ENCODE measurements at regions not wholly inside any gene's neighbourhood (a gene's known extent, or its start where the extent isn't known, plus 50 kb on each side); places are given as distances from the start of the nearest gene placed in this dataset.

- Histone ChIP-seq H3K9me3 (no peaks in the 10 kb centered on the region), H3K27ac (no peak overlapping the region), H3K4me3 (no peak overlapping the region), H3K27me3 (no peaks in the 10 kb centered on the region), H3K4me1 (no peaks in the 10 kb centered on the region), H3K36me3 (replicated peaks in 1 of 2; ENCODE audit: insufficient read depth in 1 of 2, low read depth in 2 of 2) (no peaks in the 10 kb centered on the region)
- ATAC-seq = no peak
- intact Hi-C loops (cut with DNase I) = no loop called here
- WGBS, 2 donors = 81 to 87% methylated on average over 8 to 12 of the region's 12 CpGs
- peak in 2 of 4 donors; percentile 2 to 6 for DNase-seq
- no peak for TF ChIP-seq POLR2A (IDR thresholded peaks at IDR 0.05)
- TF ChIP-seq CTCF (IDR thresholded peaks at IDR 0.05) = no peak
Observed at GRCh38 chr2:120985174-120985996, 249.7 kb downstream of the GLI2 start.

DNA sequence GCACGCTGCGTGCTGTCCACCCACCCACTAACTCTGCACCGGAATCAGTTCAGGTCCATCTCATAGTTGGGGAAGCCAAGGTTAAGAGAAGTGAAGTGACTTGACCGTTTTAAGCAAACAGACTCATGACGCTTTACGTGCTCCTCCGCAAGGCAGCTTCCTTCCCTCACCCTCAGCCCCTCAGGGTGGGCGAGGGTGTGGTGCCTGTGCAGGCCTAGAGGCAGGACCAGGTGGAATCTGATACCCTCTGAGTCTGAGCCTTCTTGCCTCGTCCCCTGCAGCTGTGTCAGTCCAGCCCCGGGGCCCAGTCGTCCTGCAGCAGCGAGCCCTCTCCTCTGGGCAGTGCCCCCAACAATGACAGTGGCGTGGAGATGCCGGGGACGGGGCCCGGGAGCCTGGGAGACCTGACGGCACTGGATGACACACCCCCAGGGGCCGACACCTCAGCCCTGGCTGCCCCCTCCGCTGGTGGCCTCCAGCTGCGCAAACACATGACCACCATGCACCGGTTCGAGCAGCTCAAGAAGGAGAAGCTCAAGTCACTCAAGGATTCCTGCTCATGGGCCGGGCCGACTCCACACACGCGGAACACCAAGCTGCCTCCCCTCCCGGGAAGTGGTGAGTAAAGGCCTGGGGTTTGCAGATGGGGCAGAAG is 250.5 kb downstream of the GLI2 start:
- intact Hi-C loops (cut with DNase I) = no loop called here

DNA sequence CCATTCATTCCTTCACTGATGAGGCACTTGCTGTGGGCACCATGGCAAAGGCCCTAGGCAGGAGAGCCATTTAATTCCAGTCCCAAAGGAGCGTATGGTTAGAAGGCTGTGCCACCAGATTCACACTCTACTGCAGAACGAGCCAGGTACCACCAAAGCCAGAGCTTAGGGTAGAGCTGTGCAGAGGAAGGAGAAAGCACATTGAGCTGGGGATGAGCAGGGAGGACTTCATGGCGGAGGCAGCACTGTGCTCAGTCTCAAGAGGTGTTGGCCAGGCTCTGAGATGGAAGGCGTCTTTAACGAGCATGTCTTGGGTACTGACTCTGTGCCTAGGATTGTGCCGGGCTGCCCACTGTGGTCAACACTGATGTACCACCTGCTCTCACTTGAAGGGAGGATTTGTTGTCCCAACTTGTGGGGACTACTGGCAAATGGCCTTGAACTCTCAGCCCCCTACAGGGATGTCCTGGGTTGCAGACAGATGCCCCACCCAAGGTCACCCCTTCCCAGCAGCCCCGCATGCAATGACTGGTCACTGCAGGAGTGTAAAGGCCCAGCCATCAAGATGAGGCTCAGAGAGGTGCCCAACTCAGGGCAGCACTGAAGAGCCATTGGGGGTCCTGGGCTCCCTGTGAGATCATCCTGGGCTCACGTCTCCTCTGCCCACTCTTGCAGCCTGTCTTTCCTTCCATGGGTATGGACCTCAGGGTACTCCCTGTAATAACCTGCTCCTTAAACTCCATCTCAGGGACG is 251.4 kb downstream of the GLI2 start:
- TF ChIP-seq CTCF (IDR thresholded peaks at IDR 0.05) (no peak), POLR2A (IDR thresholded peaks at IDR 0.05) (no peak)
- Histone ChIP-seq H3K4me1 (no peaks in the 10 kb centered on the region), H3K9me3 (no peaks in the 10 kb centered on the region), H3K27ac (no peak overlapping the region), H3K27me3 (no peaks in the 10 kb centered on the region), H3K4me3 (no peak overlapping the region), H3K36me3 (replicated peaks in 1 of 2; ENCODE audit: insufficient read depth in 1 of 2, low read depth in 2 of 2) (no peaks in the 10 kb centered on the region)
- DNase-seq (peak in 1 of 4 donors; percentile 3), ATAC-seq (no peak)
- WGBS, 2 donors = 87 to 89% methylated on average over 4 to 9 of the region's 9 CpGs
- intact Hi-C loops (cut with DNase I) = no loop called here

More for the DNA sequence above, 250.5 kb downstream of the GLI2 start:
- no peaks in the 10 kb centered on the region for H3K9me3 ChIP-seq
- WGBS, 2 donors = 87 to 90% methylated on average over 18 to 27 of the region's 27 CpGs
- ATAC-seq = no peak
- H3K27ac ChIP-seq = no peak overlapping the region
- no peaks in the 10 kb centered on the region for H3K4me1 ChIP-seq
- H3K27me3 ChIP-seq = no peaks in the 10 kb centered on the region
- DNase-seq = peak in 1 of 4 donors; percentile 8
- no peak overlapping the region for H3K4me3 ChIP-seq
- no peaks in the 10 kb centered on the region for H3K36me3 ChIP-seq (replicated peaks in 1 of 2; ENCODE audit: insufficient read depth in 1 of 2, low read depth in 2 of 2)
- TF ChIP-seq CTCF (IDR thresholded peaks at IDR 0.05) = no peak
- TF ChIP-seq POLR2A (IDR thresholded peaks at IDR 0.05) = no peak

DNA sequence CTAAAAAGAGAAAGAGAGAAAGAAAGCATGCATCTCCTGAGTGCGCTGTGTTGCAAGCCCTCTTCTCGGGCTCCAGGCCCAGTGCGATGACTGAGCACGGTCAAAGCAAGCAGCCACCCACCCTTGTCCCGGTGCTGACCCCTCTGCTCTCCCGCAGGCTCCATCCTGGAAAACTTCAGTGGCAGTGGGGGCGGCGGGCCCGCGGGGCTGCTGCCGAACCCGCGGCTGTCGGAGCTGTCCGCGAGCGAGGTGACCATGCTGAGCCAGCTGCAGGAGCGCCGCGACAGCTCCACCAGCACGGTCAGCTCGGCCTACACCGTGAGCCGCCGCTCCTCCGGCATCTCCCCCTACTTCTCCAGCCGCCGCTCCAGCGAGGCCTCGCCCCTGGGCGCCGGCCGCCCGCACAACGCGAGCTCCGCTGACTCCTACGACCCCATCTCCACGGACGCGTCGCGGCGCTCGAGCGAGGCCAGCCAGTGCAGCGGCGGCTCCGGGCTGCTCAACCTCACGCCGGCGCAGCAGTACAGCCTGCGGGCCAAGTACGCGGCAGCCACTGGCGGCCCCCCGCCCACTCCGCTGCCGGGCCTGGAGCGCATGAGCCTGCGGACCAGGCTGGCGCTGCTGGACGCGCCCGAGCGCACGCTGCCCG is 252.5 kb downstream of the GLI2 start:
- no peak for ATAC-seq
- no peak overlapping the region for H3K27ac ChIP-seq

More for the DNA sequence above, 252.5 kb downstream of the GLI2 start:
- H3K4me1 ChIP-seq = no peaks in the 10 kb centered on the region
- H3K9me3 ChIP-seq = no peaks in the 10 kb centered on the region
- no peak overlapping the region for H3K4me3 ChIP-seq
- 90 to 96% methylated on average over 12 to 51 of the region's 68 CpGs for WGBS, 2 donors
- no peak for DNase-seq
- no peaks in the 10 kb centered on the region for H3K27me3 ChIP-seq
- intact Hi-C loops (cut with DNase I) = no loop called here
- TF ChIP-seq POLR2A (IDR thresholded peaks at IDR 0.05) = no peak
- TF ChIP-seq CTCF (IDR thresholded peaks at IDR 0.05) = no peak
- no peaks in the 10 kb centered on the region for H3K36me3 ChIP-seq (replicated peaks in 1 of 2; ENCODE audit: insufficient read depth in 1 of 2, low read depth in 2 of 2)
